ENCODE measurements at regions not wholly inside any gene's neighbourhood (a gene's known extent, or its start where the extent isn't known, plus 50 kb on each side); places are given as distances from the start of the nearest gene placed in this dataset.
A peak's percentile ranks its signal among the peaks of the same experiment; 100 is the strongest.

GRCh38 chr11:70737816-70738630 is 339.7 kb downstream of the CTTN start:
- WGBS (ENCODE audit: low lambda C conversion rate): 93% methylated on average over 18 of the region's 31 CpGs
- intact Hi-C loops (cut with micrococcal nuclease; ENCODE audit: unreplicated experiment) (no loop called here), in situ Hi-C loops (cut with HindIII; ENCODE audit: extremely low pct_ligation_motif_present, low pct_unique_long_range_greater_than_20kb) (no loop called here)
- H3K4me3 ChIP-seq (replicated peaks in 1 of 3; ENCODE audit: insufficient read depth in 1 of 3, low read depth in 2 of 3, low read length in 3 of 3): no peak overlapping the region
- no peak for ATAC-seq
- no peak overlapping the region for H2AFZ ChIP-seq (ENCODE audit: low read length)
- H4K20me1 ChIP-seq (ENCODE audit: insufficient read depth, low read length): peaks cover 10% of the 10 kb centered on the region; the same call in 1 of the 2 replicates
- TF ChIP-seq AGO2 (optimal IDR thresholded peaks at IDR 0.05; ENCODE audit: low read depth, low read length) (peak; percentile 4), KLF9 (CRISPR knock-in tag; IDR thresholded peaks at IDR 0.05; ENCODE audit: low read depth) (no peak)
- no peak overlapping the region for H3K4me2 ChIP-seq (ENCODE audit: low read depth, low read length)
- H3K79me2 ChIP-seq (ENCODE audit: insufficient read depth, low read length): no peaks in the 10 kb centered on the region
- POLR2A ChIA-PET: no interaction called here
- H3K9me3 ChIP-seq (ENCODE audit: low read length): no peaks in the 10 kb centered on the region
- peaks cover 0 to 7% of the 10 kb centered on the region in 2 experiments; a peak in 3 of 5 replicates for H3K36me3 ChIP-seq (replicated peaks in 1 of 2; ENCODE audit: control insufficient read depth in 1 of 2, insufficient read depth in 2 of 2, low read length in 2 of 2)
- BruUV-seq (replicated peaks): no TSS peak
- FAIRE-seq: no peak
- H3K9ac ChIP-seq (ENCODE audit: insufficient read depth, low read depth, low read length): no peak overlapping the region
- no peak overlapping the region for H3K27ac ChIP-seq (ENCODE audit: extremely low read length, insufficient read depth, low read length)
- no peaks in the 10 kb centered on the region for H3K27me3 ChIP-seq (ENCODE audit: control insufficient read depth in 1 of 2, insufficient read depth in 2 of 2, low read length in 2 of 2)
- no peaks in the 10 kb centered on the region for H3K4me1 ChIP-seq (ENCODE audit: insufficient read depth, low read length)
- no peak for DNase-seq (ENCODE audit: low spot score)
- CTCF ChIA-PET (ENCODE audit: low intra/inter-chr PET ratio, low total read pairs): no interaction called here

GRCh38 chr11:70738661-70739060 is 340.3 kb downstream of the CTTN start:
- in situ Hi-C loops (cut with HindIII; ENCODE audit: extremely low pct_ligation_motif_present, low pct_unique_long_range_greater_than_20kb): no loop called here
- Histone ChIP-seq H3K9ac (ENCODE audit: insufficient read depth, low read depth, low read length) (no peak overlapping the region), H3K4me2 (ENCODE audit: low read depth, low read length) (no peak overlapping the region), H2AFZ (ENCODE audit: low read length) (no peak overlapping the region), H3K79me2 (ENCODE audit: insufficient read depth, low read length) (no peaks in the 10 kb centered on the region), H3K27me3 (ENCODE audit: control insufficient read depth in 1 of 2, insufficient read depth in 2 of 2, low read length in 2 of 2) (no peaks in the 10 kb centered on the region), H3K4me1 (ENCODE audit: insufficient read depth, low read length) (no peaks in the 10 kb centered on the region), H3K4me3 (replicated peaks in 1 of 3; ENCODE audit: insufficient read depth in 1 of 3, low read depth in 2 of 3, low read length in 3 of 3) (no peak overlapping the region), H3K36me3 (replicated peaks in 1 of 2; ENCODE audit: control insufficient read depth in 1 of 2, insufficient read depth in 2 of 2, low read length in 2 of 2) (peaks cover 0 to 7% of the 10 kb centered on the region in 2 experiments; a peak in 3 of 5 replicates), H3K9me3 (ENCODE audit: low read length) (no peaks in the 10 kb centered on the region), H4K20me1 (ENCODE audit: insufficient read depth, low read length) (peaks cover 10% of the 10 kb centered on the region; the same call in 1 of the 2 replicates), H3K27ac (ENCODE audit: extremely low read length, insufficient read depth, low read length) (no peak overlapping the region)
- BruUV-seq (replicated peaks): no TSS peak
- no peak for DNase-seq (ENCODE audit: low spot score)
- no peak for ATAC-seq
- intact Hi-C loops (cut with micrococcal nuclease; ENCODE audit: unreplicated experiment): no loop called here
- 97% methylated on average over 12 of the region's 12 CpGs for WGBS (ENCODE audit: low lambda C conversion rate)
- POLR2A ChIA-PET: no interaction called here
- CTCF ChIA-PET (ENCODE audit: low intra/inter-chr PET ratio, low total read pairs): no interaction called here
- no peak for FAIRE-seq
- TF ChIP-seq ZNF510 (CRISPR knock-in tag; IDR thresholded peaks at IDR 0.05; ENCODE audit: low read depth): no peak
- TF ChIP-seq REXO4 (CRISPR knock-in tag; IDR thresholded peaks at IDR 0.05; ENCODE audit: borderline replicate concordance): no peak
- no peak for TF ChIP-seq HOXA5 (CRISPR knock-in tag; IDR thresholded peaks at IDR 0.05)
- no peak for TF ChIP-seq ZNF597 (CRISPR knock-in tag; IDR thresholded peaks at IDR 0.05)
- TF ChIP-seq YY1 (IDR thresholded peaks at IDR 0.05; ENCODE audit: insufficient read depth, insufficient replicate concordance, low read depth, low read length): no peak
- no peak for TF ChIP-seq AFF4 (CRISPR knock-in tag; IDR thresholded peaks at IDR 0.05)
- TF ChIP-seq ZNF891 (CRISPR knock-in tag; IDR thresholded peaks at IDR 0.05): no peak
- no peak for TF ChIP-seq TBX2 (CRISPR knock-in tag; IDR thresholded peaks at IDR 0.05; ENCODE audit: borderline replicate concordance)
- no peak for TF ChIP-seq ATF6 (CRISPR knock-in tag; conservative IDR thresholded peaks at IDR 0.05)
